PFSK-1 (cell line): ENCODE measurements at regions not wholly inside any gene's neighbourhood (a gene's known extent, or its start where the extent isn't known, plus 50 kb on each side); places are given as distances from the start of the nearest gene placed in this dataset.

Source experiments
- FOXP2 ChIP-seq: optimal IDR thresholded peaks from 2 replicates; pipeline ENCODE3; 2011; ENCODE audit warnings: borderline replicate concordance, control low read depth, inconsistent platforms; ENCODE audit not compliant: insufficient read depth; ENCODE audit errors: extremely low read length, extremely low read depth
- POLR2AphosphoS5 ChIP-seq: IDR thresholded peaks from 2 replicates; pipeline ENCODE4 v1.6.1; 2012; ENCODE audit warnings: low read depth, mild to moderate bottlenecking, control low read depth, low read length, moderate library complexity
- SIN3A ChIP-seq: IDR thresholded peaks from 2 replicates; pipeline ENCODE4 v1.6.1; 2012; ENCODE audit warnings: mild to moderate bottlenecking, low read length, moderate library complexity, borderline replicate concordance; ENCODE audit not compliant: insufficient read depth
- TAF1 ChIP-seq: IDR thresholded peaks from 2 replicates; pipeline ENCODE4 v1.6.1; 2012; ENCODE audit warnings: low read length, control low read depth, borderline replicate concordance; ENCODE audit not compliant: insufficient read depth
- TF ChIP-seq, protein P1 (sequence below), 2 experiments: IDR thresholded peaks; 2 replicates each; pipeline versions ENCODE4 v1.6.1 to v1.8.0; 2011 to 2012; ENCODE audit warnings: low read depth in 2 of 2, low read length in 2 of 2, control low read depth in 1 of 2, inconsistent platforms in 1 of 2, mild to moderate bottlenecking in 1 of 2, moderate library complexity in 1 of 2; ENCODE audit not compliant: insufficient read depth in 1 of 2

DNA sequence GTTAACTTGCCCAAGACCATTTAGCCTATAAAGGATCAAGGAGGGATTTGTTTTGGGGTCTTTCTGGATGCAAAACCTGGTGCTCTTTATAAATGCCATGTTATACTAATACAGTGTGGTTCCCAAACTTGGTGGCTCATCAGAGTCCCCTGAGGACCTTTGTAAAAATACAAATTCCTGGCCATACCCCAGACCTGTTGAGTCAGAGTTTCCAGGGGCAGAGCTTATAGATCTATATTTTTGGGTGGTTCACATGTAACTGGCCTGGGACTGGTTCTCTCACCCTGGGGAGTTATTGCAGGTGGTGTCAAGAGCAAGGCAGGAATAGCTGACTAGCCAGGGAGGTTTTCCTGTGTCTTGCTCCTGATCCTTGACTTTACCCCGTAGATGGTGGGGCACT lies 136.9 kb upstream of the HNRNPU start:
- TF ChIP-seq, protein P1, sequence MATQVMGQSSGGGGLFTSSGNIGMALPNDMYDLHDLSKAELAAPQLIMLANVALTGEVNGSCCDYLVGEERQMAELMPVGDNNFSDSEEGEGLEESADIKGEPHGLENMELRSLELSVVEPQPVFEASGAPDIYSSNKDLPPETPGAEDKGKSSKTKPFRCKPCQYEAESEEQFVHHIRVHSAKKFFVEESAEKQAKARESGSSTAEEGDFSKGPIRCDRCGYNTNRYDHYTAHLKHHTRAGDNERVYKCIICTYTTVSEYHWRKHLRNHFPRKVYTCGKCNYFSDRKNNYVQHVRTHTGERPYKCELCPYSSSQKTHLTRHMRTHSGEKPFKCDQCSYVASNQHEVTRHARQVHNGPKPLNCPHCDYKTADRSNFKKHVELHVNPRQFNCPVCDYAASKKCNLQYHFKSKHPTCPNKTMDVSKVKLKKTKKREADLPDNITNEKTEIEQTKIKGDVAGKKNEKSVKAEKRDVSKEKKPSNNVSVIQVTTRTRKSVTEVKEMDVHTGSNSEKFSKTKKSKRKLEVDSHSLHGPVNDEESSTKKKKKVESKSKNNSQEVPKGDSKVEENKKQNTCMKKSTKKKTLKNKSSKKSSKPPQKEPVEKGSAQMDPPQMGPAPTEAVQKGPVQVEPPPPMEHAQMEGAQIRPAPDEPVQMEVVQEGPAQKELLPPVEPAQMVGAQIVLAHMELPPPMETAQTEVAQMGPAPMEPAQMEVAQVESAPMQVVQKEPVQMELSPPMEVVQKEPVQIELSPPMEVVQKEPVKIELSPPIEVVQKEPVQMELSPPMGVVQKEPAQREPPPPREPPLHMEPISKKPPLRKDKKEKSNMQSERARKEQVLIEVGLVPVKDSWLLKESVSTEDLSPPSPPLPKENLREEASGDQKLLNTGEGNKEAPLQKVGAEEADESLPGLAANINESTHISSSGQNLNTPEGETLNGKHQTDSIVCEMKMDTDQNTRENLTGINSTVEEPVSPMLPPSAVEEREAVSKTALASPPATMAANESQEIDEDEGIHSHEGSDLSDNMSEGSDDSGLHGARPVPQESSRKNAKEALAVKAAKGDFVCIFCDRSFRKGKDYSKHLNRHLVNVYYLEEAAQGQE (IDR thresholded peaks at IDR 0.05; ENCODE audit: insufficient read depth in 1 of 2, low read depth in 2 of 2, low read length in 2 of 2), result no peak
- TF ChIP-seq TAF1, result no peak
- no peak for TF ChIP-seq POLR2AphosphoS5
- TF ChIP-seq FOXP2, result no peak
- no peak for TF ChIP-seq SIN3A
